Frontal cortex (tissue), 3 donors: ENCODE measurements at regions not wholly inside any gene's neighbourhood (a gene's known extent, or its start where the extent isn't known, plus 50 kb on each side); places are given as distances from the start of the nearest gene placed in this dataset.

Source experiments
- DNase-seq, 2 donors: peaks; one replicate each; pipeline ENCODE4 v3.0.0; 2012; ENCODE audit warnings: low spot score in 2 of 2
- FAIRE-seq: peaks from 2 replicates; lab custom pipeline; 2012; peaks lifted over from hg19 to GRCh38; lab: Jason Lieb, UNC
- donor health status: control.
- donor health status: control.
- donor health status: control.

GRCh38 chr4:152236519-152237056 is 299.3 kb downstream of the FBXW7 start:
- DNase-seq (no peak), FAIRE-seq (no peak)

GRCh38 chr4:152235718-152236117 is 300.2 kb downstream of the FBXW7 start:
- no peak for FAIRE-seq

GRCh38 chr4:152234571-152234970 is 301.3 kb downstream of the FBXW7 start:
- no peak for DNase-seq
- FAIRE-seq = no peak

More at GRCh38 chr4:152235718-152236117, 300.2 kb downstream of the FBXW7 start:
- no peak for DNase-seq

GRCh38 chr4:152232271-152232670 is 303.6 kb downstream of the FBXW7 start:
- FAIRE-seq = no peak
- no peak for DNase-seq

GRCh38 chr4:152229782-152230289 is 306.1 kb downstream of the FBXW7 start:
- no peak for DNase-seq

GRCh38 chr4:152225680-152226079 is 310.2 kb downstream of the FBXW7 start:
- no peak for FAIRE-seq

More at GRCh38 chr4:152229782-152230289, 306.1 kb downstream of the FBXW7 start:
- FAIRE-seq = no peak

GRCh38 chr4:152224721-152225420 is 311.0 kb downstream of the FBXW7 start:
- no peak for FAIRE-seq
- no peak for DNase-seq

More at GRCh38 chr4:152225680-152226079, 310.2 kb downstream of the FBXW7 start:
- DNase-seq = no peak

- DNase-seq (no peak), FAIRE-seq (no peak)
These were observed 311.7 kb downstream of the FBXW7 start for GRCh38 chr4:152224223-152224622.

- FAIRE-seq = no peak
- DNase-seq = no peak
These were observed 312.3 kb downstream of the FBXW7 start for GRCh38 chr4:152223600-152223999.

GRCh38 chr4:152221816-152222516 is 313.9 kb downstream of the FBXW7 start:
- no peak for FAIRE-seq
- no peak for DNase-seq

GRCh38 chr4:152220201-152220666 is 315.7 kb downstream of the FBXW7 start:
- FAIRE-seq (no peak), DNase-seq (no peak)

GRCh38 chr4:152218576-152218975 is 317.3 kb downstream of the FBXW7 start:
- FAIRE-seq (no peak), DNase-seq (no peak)

- DNase-seq (no peak), FAIRE-seq (no peak)
These were observed 318.0 kb downstream of the FBXW7 start for GRCh38 chr4:152217896-152218295.

GRCh38 chr4:152211936-152212653 is 323.8 kb downstream of the FBXW7 start:
- FAIRE-seq (no peak), DNase-seq (no peak)

GRCh38 chr4:152209772-152210493 is 326.0 kb downstream of the FBXW7 start:
- no peak for DNase-seq
- FAIRE-seq = no peak

- DNase-seq (no peak), FAIRE-seq (no peak)
These were observed 328.5 kb downstream of the FBXW7 start for GRCh38 chr4:152207378-152207720.

- DNase-seq (no peak), FAIRE-seq (no peak)
These were observed 329.1 kb downstream of the FBXW7 start for GRCh38 chr4:152206646-152207377.

- DNase-seq (no peak), FAIRE-seq (no peak)
These were observed 329.7 kb downstream of the FBXW7 start for GRCh38 chr4:152206185-152206584.

GRCh38 chr4:152202415-152202814 is 333.5 kb downstream of the FBXW7 start:
- no peak for DNase-seq
- FAIRE-seq = no peak
